SK-N-SH treated with all-trans-retinoic acid at 6 μM for 48 hours (cell line): ENCODE measurements at regions not wholly inside any gene's neighbourhood (a gene's known extent, or its start where the extent isn't known, plus 50 kb on each side); places are given as distances from the start of the nearest gene placed in this dataset.
"Not testable (repeated sequence)": the region's sequence is repeated elsewhere in the genome, so short reads cannot be mapped to it uniquely, and the experiment has no call there.

Experiments used
- CSRNP3 ChIP-seq: fragments of 250-450 bp; sonication (Bioruptor Pico); IDR thresholded peaks from 2 replicates; pipeline ENCODE4 v1.5.1; 2021; ENCODE audit warnings: mild to moderate bottlenecking, moderate library complexity
- GLIS3 ChIP-seq: fragments of 250-450 bp; sonication (Bioruptor Pico); IDR thresholded peaks from 2 replicates; pipeline ENCODE4 v1.5.0; 2020; ENCODE audit warnings: mild to moderate bottlenecking, moderate library complexity
- PPARA ChIP-seq: fragments of 250-450 bp; sonication (Bioruptor Pico); IDR thresholded peaks from 2 replicates; pipeline ENCODE4 v1.5.0; 2020; ENCODE audit warnings: mild to moderate bottlenecking, borderline replicate concordance
- RARB ChIP-seq: fragments of 250-450 bp; sonication (Bioruptor Pico); IDR thresholded peaks from 2 replicates; pipeline ENCODE4 v1.8.0; 2021; ENCODE audit warnings: mild to moderate bottlenecking, moderate library complexity
- SNAI2 ChIP-seq: fragments of 250-450 bp; sonication (Bioruptor Pico); IDR thresholded peaks from 2 replicates; pipeline ENCODE4 v1.5.0; 2020; ENCODE audit warnings: mild to moderate bottlenecking, moderate library complexity
- ZFP3 ChIP-seq: fragments of 250-450 bp; sonication (Bioruptor Pico); IDR thresholded peaks from 2 replicates; pipeline ENCODE4 v1.5.0; 2020; ENCODE audit warnings: mild to moderate bottlenecking, moderate library complexity
- ZNF565 ChIP-seq: fragments of 450-650 bp; formaldehyde crosslinking; conservative IDR thresholded peaks from 2 replicates; pipeline ENCODE4 v1.5.0; 2020; ENCODE audit warnings: low read depth, mild to moderate bottlenecking, moderate library complexity
- ZNF8 ChIP-seq: fragments of 450-650 bp; formaldehyde crosslinking; IDR thresholded peaks from 2 replicates; pipeline ENCODE4 v1.5.0; 2020; ENCODE audit warnings: mild to moderate bottlenecking, moderate library complexity
- TF ChIP-seq, protein P1 (sequence below): fragments of 250-450 bp; sonication (Bioruptor Pico); IDR thresholded peaks from 2 replicates; pipeline ENCODE4 v1.5.1; 2020; ENCODE audit warnings: low read depth, mild to moderate bottlenecking, moderate library complexity
- TF ChIP-seq, protein P2 (sequence below): fragments of 250-450 bp; sonication (Bioruptor Pico); IDR thresholded peaks from 2 replicates; pipeline ENCODE4 v1.8.0; 2020; ENCODE audit warnings: mild to moderate bottlenecking, moderate library complexity, borderline replicate concordance

- TF ChIP-seq, protein P1, sequence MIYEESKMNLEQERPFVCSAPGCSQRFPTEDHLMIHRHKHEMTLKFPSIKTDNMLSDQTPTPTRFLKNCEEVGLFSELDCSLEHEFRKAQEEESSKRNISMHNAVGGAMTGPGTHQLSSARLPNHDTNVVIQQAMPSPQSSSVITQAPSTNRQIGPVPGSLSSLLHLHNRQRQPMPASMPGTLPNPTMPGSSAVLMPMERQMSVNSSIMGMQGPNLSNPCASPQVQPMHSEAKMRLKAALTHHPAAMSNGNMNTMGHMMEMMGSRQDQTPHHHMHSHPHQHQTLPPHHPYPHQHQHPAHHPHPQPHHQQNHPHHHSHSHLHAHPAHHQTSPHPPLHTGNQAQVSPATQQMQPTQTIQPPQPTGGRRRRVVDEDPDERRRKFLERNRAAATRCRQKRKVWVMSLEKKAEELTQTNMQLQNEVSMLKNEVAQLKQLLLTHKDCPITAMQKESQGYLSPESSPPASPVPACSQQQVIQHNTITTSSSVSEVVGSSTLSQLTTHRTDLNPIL, result not testable (repeated sequence)
- TF ChIP-seq GLIS3 (CRISPR knock-in tag); ZNF8 (CRISPR knock-in tag); ZNF565 (CRISPR knock-in tag); PPARA (CRISPR knock-in tag); SNAI2 (CRISPR knock-in tag); ZFP3 (CRISPR knock-in tag); CSRNP3 (CRISPR knock-in tag); RARB: not testable (repeated sequence)
- TF ChIP-seq, protein P2, sequence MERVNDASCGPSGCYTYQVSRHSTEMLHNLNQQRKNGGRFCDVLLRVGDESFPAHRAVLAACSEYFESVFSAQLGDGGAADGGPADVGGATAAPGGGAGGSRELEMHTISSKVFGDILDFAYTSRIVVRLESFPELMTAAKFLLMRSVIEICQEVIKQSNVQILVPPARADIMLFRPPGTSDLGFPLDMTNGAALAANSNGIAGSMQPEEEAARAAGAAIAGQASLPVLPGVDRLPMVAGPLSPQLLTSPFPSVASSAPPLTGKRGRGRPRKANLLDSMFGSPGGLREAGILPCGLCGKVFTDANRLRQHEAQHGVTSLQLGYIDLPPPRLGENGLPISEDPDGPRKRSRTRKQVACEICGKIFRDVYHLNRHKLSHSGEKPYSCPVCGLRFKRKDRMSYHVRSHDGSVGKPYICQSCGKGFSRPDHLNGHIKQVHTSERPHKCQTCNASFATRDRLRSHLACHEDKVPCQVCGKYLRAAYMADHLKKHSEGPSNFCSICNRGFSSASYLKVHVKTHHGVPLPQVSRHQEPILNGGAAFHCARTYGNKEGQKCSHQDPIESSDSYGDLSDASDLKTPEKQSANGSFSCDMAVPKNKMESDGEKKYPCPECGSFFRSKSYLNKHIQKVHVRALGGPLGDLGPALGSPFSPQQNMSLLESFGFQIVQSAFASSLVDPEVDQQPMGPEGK, result not testable (repeated sequence)
These were observed 470.7 kb upstream of the C16orf82 start for GRCh38 chr16:26596033-26596432.
